Naive thymus-derived CD8-positive, alpha-beta T cell (primary cell): ENCODE measurements at regions not wholly inside any gene's neighbourhood (a gene's known extent, or its start where the extent isn't known, plus 50 kb on each side); places are given as distances from the start of the nearest gene placed in this dataset.
A peak's percentile ranks its signal among the peaks of the same experiment; 100 is the strongest.

ENCODE experiments used
- ATAC-seq, 2 donors: fragments of 150-1000 bp; cut with Tn5 transposase in 1 of 2; sonication (Bioruptor Pico), chemical (Tn5 transposase) in 1 of 2; 1 replicate in 1 of 2; 2 replicates in 1 of 2; pipeline ENCODE4 v1.10.0; 2021; ENCODE audit warnings: mild to moderate bottlenecking in 2 of 2, moderate library complexity in 2 of 2
- POLR2A ChIA-PET: fragments of 350-600 bp; sonication (Branson Sonifier 250); formaldehyde crosslinking; loops from one replicate; lab custom pipeline; 2021; ENCODE audit warnings: antibody characterized with exemption; lab: Charles Lee
- DNase-seq, 10 donors: peaks; one replicate each; pipeline versions ENCODE4 v3.0.0 to v3.0.0-alpha.2; 2020 to 2022
- H3K27ac Mint-ChIP-seq, 10 donors: one replicate each; pipeline ENCODE4 v1.8.0; 2020 to 2022; ENCODE audit warnings: mild to moderate bottlenecking in 10 of 10, mixed read lengths in 10 of 10, moderate library complexity in 4 of 10, inconsistent platforms in 1 of 10
- H3K27me3 Mint-ChIP-seq, 5 donors: one replicate each; pipeline ENCODE4 v1.8.0; 2021 to 2022; ENCODE audit warnings: mixed read lengths in 5 of 5
- H3K36me3 Mint-ChIP-seq, 3 donors: one replicate each; pipeline ENCODE4 v1.8.0; 2020 to 2022; ENCODE audit warnings: mixed read lengths in 3 of 3, mild to moderate bottlenecking in 2 of 3, inconsistent platforms in 1 of 3
- H3K4me1 Mint-ChIP-seq, 4 donors: one replicate each; pipeline ENCODE4 v1.8.0; 2021 to 2022; ENCODE audit warnings: mixed read lengths in 4 of 4
- H3K4me3 Mint-ChIP-seq, 10 donors: one replicate each; pipeline ENCODE4 v1.8.0; 2020 to 2022; ENCODE audit warnings: mild to moderate bottlenecking in 10 of 10, mixed read lengths in 10 of 10, moderate library complexity in 6 of 10, inconsistent platforms in 1 of 10
- H3K9me3 Mint-ChIP-seq, 9 donors: one replicate each; pipeline ENCODE4 v1.8.0; 2020 to 2022; ENCODE audit warnings: mixed read lengths in 9 of 9, mild to moderate bottlenecking in 3 of 9, inconsistent platforms in 1 of 9, moderate library complexity in 1 of 9

GRCh38 chr20:24236201-24236600 lies 233.2 kb upstream of the SYNDIG1 start:
- Mint-ChIP-seq H3K4me1 (no peaks in the 10 kb centered on the region), H3K36me3 (no peaks in the 10 kb centered on the region), H3K27ac (no peak overlapping the region), H3K4me3 (no peak overlapping the region), H3K9me3 (no peaks in the 10 kb centered on the region), H3K27me3 (peaks cover 0 to 6% (median 2%) of the 10 kb centered on the region in 5 donors)
- POLR2A ChIA-PET: no interaction called here
- ATAC-seq (no peak), DNase-seq (no peak)

GRCh38 chr20:24235296-24236175 lies 233.9 kb upstream of the SYNDIG1 start:
- peaks cover 0 to 6% (median 2%) of the 10 kb centered on the region in 5 donors for H3K27me3 Mint-ChIP-seq
- H3K4me3 Mint-ChIP-seq: no peak overlapping the region
- ATAC-seq (no peak), DNase-seq (no peak)
- H3K36me3 Mint-ChIP-seq: no peaks in the 10 kb centered on the region
- H3K9me3 Mint-ChIP-seq: no peaks in the 10 kb centered on the region
- peak overlapping the region in 1 of 10 donors; percentile 68 for H3K27ac Mint-ChIP-seq
- POLR2A ChIA-PET: no interaction called here
- no peaks in the 10 kb centered on the region for H3K4me1 Mint-ChIP-seq

GRCh38 chr20:24227600-24227999 lies 239.0 kb upstream of the GGTLC1 start:
- no peaks in the 10 kb centered on the region for H3K4me1 Mint-ChIP-seq
- ATAC-seq (no peak), DNase-seq (no peak)
- H3K27ac Mint-ChIP-seq: no peak overlapping the region
- POLR2A ChIA-PET: no interaction called here
- peaks cover 0 to 8% (median 3%) of the 10 kb centered on the region in 5 donors for H3K27me3 Mint-ChIP-seq
- H3K9me3 Mint-ChIP-seq: no peaks in the 10 kb centered on the region
- no peak overlapping the region for H3K4me3 Mint-ChIP-seq
- H3K36me3 Mint-ChIP-seq: no peaks in the 10 kb centered on the region

- POLR2A ChIA-PET: no interaction called here
- Mint-ChIP-seq H3K4me3 (peak overlapping the region in 1 of 10 donors; percentile 12), H3K4me1 (peaks cover 3 to 10% (median 9%) of the 10 kb centered on the region in 4 donors), H3K36me3 (peaks cover 0 to 10% (median 2%) of the 10 kb centered on the region in 3 donors), H3K27ac (no peak overlapping the region), H3K9me3 (peaks cover 0 to 23% (median 10%) of the 10 kb centered on the region in 9 donors), H3K27me3 (peaks cover 16 to 55% (median 39%) of the 10 kb centered on the region in 5 donors)
- no peak for DNase-seq
- ATAC-seq: no peak
These were observed 223.9 kb upstream of the GGTLC1 start for GRCh38 chr20:24212494-24212893.

- H3K9me3 Mint-ChIP-seq: peaks cover 0 to 19% (median 9%) of the 10 kb centered on the region in 9 donors
- peaks cover 3 to 10% (median 9%) of the 10 kb centered on the region in 4 donors for H3K4me1 Mint-ChIP-seq
- DNase-seq (no peak), ATAC-seq (no peak)
- H3K27ac Mint-ChIP-seq: no peak overlapping the region
- POLR2A ChIA-PET: no interaction called here
- peaks cover 0 to 10% (median 2%) of the 10 kb centered on the region in 3 donors for H3K36me3 Mint-ChIP-seq
- no peak overlapping the region for H3K4me3 Mint-ChIP-seq
- peaks cover 16 to 55% (median 38%) of the 10 kb centered on the region in 5 donors for H3K27me3 Mint-ChIP-seq
These were observed 223.4 kb upstream of the GGTLC1 start for GRCh38 chr20:24211972-24212371.

GRCh38 chr20:24210356-24210755 lies 221.8 kb upstream of the GGTLC1 start:
- Mint-ChIP-seq H3K36me3 (no peaks in the 10 kb centered on the region), H3K9me3 (peaks cover 0 to 10% (median 0%) of the 10 kb centered on the region in 9 donors), H3K27ac (no peak overlapping the region), H3K4me1 (peaks cover 3 to 10% (median 9%) of the 10 kb centered on the region in 4 donors), H3K27me3 (peaks cover 15 to 38% (median 32%) of the 10 kb centered on the region in 5 donors), H3K4me3 (no peak overlapping the region)
- POLR2A ChIA-PET: no interaction called here
- no peak for DNase-seq
- no peak for ATAC-seq

GRCh38 chr20:24208652-24209051 lies 220.1 kb upstream of the GGTLC1 start:
- ATAC-seq (no peak), DNase-seq (no peak)
- Mint-ChIP-seq H3K27me3 (peaks cover 12 to 29% (median 25%) of the 10 kb centered on the region in 5 donors), H3K4me1 (peaks cover 3 to 10% (median 9%) of the 10 kb centered on the region in 4 donors), H3K9me3 (peaks cover 0 to 10% (median 0%) of the 10 kb centered on the region in 9 donors), H3K27ac (peak overlapping the region in 1 of 10 donors; percentile 26), H3K36me3 (no peaks in the 10 kb centered on the region), H3K4me3 (no peak overlapping the region)
- POLR2A ChIA-PET: no interaction called here

GRCh38 chr20:24207803-24208300 lies 219.3 kb upstream of the GGTLC1 start:
- H3K27ac Mint-ChIP-seq: no peak overlapping the region
- H3K4me3 Mint-ChIP-seq: no peak overlapping the region
- no peak for DNase-seq
- ATAC-seq: no peak
- H3K36me3 Mint-ChIP-seq: no peaks in the 10 kb centered on the region
- POLR2A ChIA-PET: no interaction called here
- peaks cover 8 to 22% (median 21%) of the 10 kb centered on the region in 5 donors for H3K27me3 Mint-ChIP-seq
- peaks cover 3 to 9% (median 7%) of the 10 kb centered on the region in 4 donors for H3K4me1 Mint-ChIP-seq
- H3K9me3 Mint-ChIP-seq: peaks cover 0 to 10% (median 0%) of the 10 kb centered on the region in 9 donors

- POLR2A ChIA-PET: no interaction called here
- H3K4me1 Mint-ChIP-seq: peaks cover 0 to 5% (median under 1%) of the 10 kb centered on the region in 4 donors
- H3K36me3 Mint-ChIP-seq: no peaks in the 10 kb centered on the region
- H3K9me3 Mint-ChIP-seq: peaks cover 0 to 10% (median 0%) of the 10 kb centered on the region in 9 donors
- ATAC-seq (no peak), DNase-seq (no peak)
- H3K27me3 Mint-ChIP-seq: peaks cover 4 to 17% (median 12%) of the 10 kb centered on the region in 5 donors
- no peak overlapping the region for H3K27ac Mint-ChIP-seq
- H3K4me3 Mint-ChIP-seq: no peak overlapping the region
These were observed 218.4 kb upstream of the GGTLC1 start for GRCh38 chr20:24206995-24207394.

GRCh38 chr20:24203526-24204183 lies 215.1 kb upstream of the GGTLC1 start:
- DNase-seq: no peak

GRCh38 chr20:24199501-24199900 lies 210.9 kb upstream of the GGTLC1 start:
- no peak for ATAC-seq
- no peaks in the 10 kb centered on the region for H3K4me1 Mint-ChIP-seq
- no peaks in the 10 kb centered on the region for H3K36me3 Mint-ChIP-seq
- H3K27me3 Mint-ChIP-seq: peaks cover 0 to 8% (median 0%) of the 10 kb centered on the region in 5 donors
- POLR2A ChIA-PET: no interaction called here
- peak overlapping the region in 2 of 10 donors; percentile 34 to 62 for H3K27ac Mint-ChIP-seq
- no peaks in the 10 kb centered on the region for H3K9me3 Mint-ChIP-seq
- no peak for DNase-seq
- no peak overlapping the region for H3K4me3 Mint-ChIP-seq

More at GRCh38 chr20:24203526-24204183, 215.1 kb upstream of the GGTLC1 start:
- POLR2A ChIA-PET: no interaction called here
- H3K36me3 Mint-ChIP-seq: no peaks in the 10 kb centered on the region
- no peak overlapping the region for H3K4me3 Mint-ChIP-seq
- peaks cover 0 to 5% (median 0%) of the 10 kb centered on the region in 4 donors for H3K4me1 Mint-ChIP-seq
- H3K27ac Mint-ChIP-seq: no peak overlapping the region
- no peak for ATAC-seq
- peaks cover 0 to 6% (median 5%) of the 10 kb centered on the region in 5 donors for H3K27me3 Mint-ChIP-seq
- H3K9me3 Mint-ChIP-seq: peaks cover 0 to 10% (median 0%) of the 10 kb centered on the region in 9 donors

GRCh38 chr20:24194143-24194542 lies 205.6 kb upstream of the GGTLC1 start:
- ATAC-seq: no peak
- Mint-ChIP-seq H3K9me3 (peaks cover 0 to 19% (median 9%) of the 10 kb centered on the region in 9 donors), H3K4me1 (no peaks in the 10 kb centered on the region), H3K36me3 (peaks cover 0 to 11% (median 0%) of the 10 kb centered on the region in 3 donors), H3K4me3 (no peak overlapping the region), H3K27ac (no peak overlapping the region), H3K27me3 (peaks cover 0 to 8% (median 0%) of the 10 kb centered on the region in 5 donors)
- no peak for DNase-seq
- POLR2A ChIA-PET: no interaction called here
